ENCODE measurements at regions not wholly inside any gene's neighbourhood (a gene's known extent, or its start where the extent isn't known, plus 50 kb on each side); places are given as distances from the start of the nearest gene placed in this dataset.
"Not testable (repeated sequence)": the region's sequence is repeated elsewhere in the genome, so short reads cannot be mapped to it uniquely, and the experiment has no call there.

DNA sequence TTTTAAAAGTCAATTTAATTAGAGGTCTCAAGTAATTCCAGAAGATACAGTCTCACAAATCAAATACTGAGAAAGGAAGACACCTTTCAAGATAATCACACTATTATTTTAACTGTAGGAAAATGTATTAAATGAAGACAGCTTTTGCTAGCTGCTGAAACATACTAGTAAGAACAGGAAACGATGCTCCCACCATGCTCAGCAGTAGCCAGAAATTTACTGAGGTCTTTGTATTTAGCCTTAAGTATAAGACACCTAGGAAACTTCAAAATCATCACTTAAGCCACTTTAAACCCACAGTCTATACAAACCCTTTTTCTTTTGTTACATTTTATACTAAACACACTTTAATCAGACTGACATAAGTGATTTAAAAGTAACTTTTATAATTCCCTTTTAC is 72.7 kb upstream of the NPIPB12 start:
- H3K27me3 ChIP-seq (ENCODE audit: insufficient read depth, low read length); H2BK12ac ChIP-seq (ENCODE audit: low read length); H3K4me3 ChIP-seq (ENCODE audit: low read depth, low read length); H4K12ac ChIP-seq (ENCODE audit: low read depth, low read length); H3K9ac ChIP-seq (ENCODE audit: low read length); H3K27ac ChIP-seq (ENCODE audit: low read depth, low read length); H4K91ac ChIP-seq (ENCODE audit: low read depth, low read length); H3K14ac ChIP-seq (ENCODE audit: low read length); H2BK5ac ChIP-seq (ENCODE audit: low read depth, low read length, poor library complexity); H4K8ac ChIP-seq (ENCODE audit: low read depth, low read length); H2BK120ac ChIP-seq (ENCODE audit: insufficient read depth, low read length, poor library complexity); H3K36me3 ChIP-seq (ENCODE audit: control insufficient read depth in 1 of 2, insufficient read depth in 2 of 2, low read length in 2 of 2); H3K4ac ChIP-seq (ENCODE audit: low read depth, low read length); DNase-seq; H3K79me2 ChIP-seq (ENCODE audit: control insufficient read depth, insufficient read depth, low read length, poor library complexity); H3K23ac ChIP-seq (ENCODE audit: low read length); H3K79me1 ChIP-seq (ENCODE audit: low read length); H3K4me2 ChIP-seq (ENCODE audit: low read length); H2AFZ ChIP-seq (ENCODE audit: insufficient read depth, low read length, poor library complexity); H3K4me1 ChIP-seq (ENCODE audit: control insufficient read depth in 1 of 2, insufficient read depth in 2 of 2, low read length in 2 of 2); H3K9me3 ChIP-seq (ENCODE audit: insufficient read depth, low read depth, low read length); H2AK5ac ChIP-seq (ENCODE audit: low read length); H3K18ac ChIP-seq (ENCODE audit: low read length): not testable (repeated sequence)
- WGBS (ENCODE audit: extremely low coverage, insufficient coverage, insufficient read length): no CpG with 5 or more reads among the region's 1 CpG

DNA sequence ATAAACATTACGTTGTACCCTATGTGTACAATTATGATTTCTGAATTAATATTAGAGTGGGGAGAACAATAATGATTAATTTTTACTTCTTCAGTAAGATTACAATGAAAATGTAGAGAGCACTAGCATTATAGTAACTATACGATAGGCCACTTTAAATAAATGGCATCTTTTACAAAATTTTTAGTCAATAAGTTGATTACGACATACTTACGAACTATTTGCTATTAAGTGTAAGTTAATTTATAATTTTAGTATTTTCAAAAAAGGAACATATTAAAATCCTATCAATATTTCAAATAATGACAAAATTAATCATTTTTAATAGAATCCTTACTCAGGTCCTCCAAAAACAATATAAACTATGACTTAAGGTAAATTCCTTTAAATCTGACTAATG is 75.6 kb upstream of the NPIPB12 start:
- not testable (repeated sequence) for H3K14ac ChIP-seq (ENCODE audit: low read length); H3K79me2 ChIP-seq (ENCODE audit: control insufficient read depth, insufficient read depth, low read length, poor library complexity); H3K36me3 ChIP-seq (ENCODE audit: control insufficient read depth in 1 of 2, insufficient read depth in 2 of 2, low read length in 2 of 2); H3K9me3 ChIP-seq (ENCODE audit: insufficient read depth, low read depth, low read length); H3K79me1 ChIP-seq (ENCODE audit: low read length); H2BK12ac ChIP-seq (ENCODE audit: low read length); H4K12ac ChIP-seq (ENCODE audit: low read depth, low read length); H3K9ac ChIP-seq (ENCODE audit: low read length); DNase-seq; H2BK5ac ChIP-seq (ENCODE audit: low read depth, low read length, poor library complexity); H2AFZ ChIP-seq (ENCODE audit: insufficient read depth, low read length, poor library complexity); H2AK5ac ChIP-seq (ENCODE audit: low read length); H3K23ac ChIP-seq (ENCODE audit: low read length); H4K8ac ChIP-seq (ENCODE audit: low read depth, low read length); H4K91ac ChIP-seq (ENCODE audit: low read depth, low read length); H3K4me2 ChIP-seq (ENCODE audit: low read length); H3K27me3 ChIP-seq (ENCODE audit: insufficient read depth, low read length); H3K27ac ChIP-seq (ENCODE audit: low read depth, low read length); H3K18ac ChIP-seq (ENCODE audit: low read length); H3K4ac ChIP-seq (ENCODE audit: low read depth, low read length); H2BK120ac ChIP-seq (ENCODE audit: insufficient read depth, low read length, poor library complexity); H3K4me1 ChIP-seq (ENCODE audit: control insufficient read depth in 1 of 2, insufficient read depth in 2 of 2, low read length in 2 of 2); H3K4me3 ChIP-seq (ENCODE audit: low read depth, low read length)
- WGBS (ENCODE audit: extremely low coverage, insufficient coverage, insufficient read length): no CpG with 5 or more reads among the region's 4 CpGs

DNA sequence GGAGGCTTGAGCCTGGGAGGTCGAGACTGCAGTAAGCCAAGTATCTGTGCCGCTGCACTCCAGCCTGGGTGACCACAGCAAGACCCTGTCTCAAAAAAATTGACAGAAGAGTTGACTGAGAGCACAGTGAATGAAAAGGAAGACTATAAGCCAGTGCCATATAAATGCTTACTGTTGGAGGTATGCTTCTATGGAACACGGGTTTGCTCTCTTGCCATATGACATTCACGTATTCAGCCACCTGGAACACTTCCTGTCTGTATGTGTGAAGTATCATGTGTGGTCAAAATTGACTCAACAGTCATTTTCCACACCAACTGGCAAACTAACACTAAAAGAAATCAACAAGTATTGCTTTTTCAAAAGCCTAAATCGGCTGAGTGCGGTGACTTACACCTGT is 71.1 kb upstream of the SPN start:
- H2BK12ac ChIP-seq (ENCODE audit: low read length); H3K36me3 ChIP-seq (ENCODE audit: control insufficient read depth in 1 of 2, insufficient read depth in 2 of 2, low read length in 2 of 2); H3K79me1 ChIP-seq (ENCODE audit: low read length): not testable (repeated sequence)

DNA sequence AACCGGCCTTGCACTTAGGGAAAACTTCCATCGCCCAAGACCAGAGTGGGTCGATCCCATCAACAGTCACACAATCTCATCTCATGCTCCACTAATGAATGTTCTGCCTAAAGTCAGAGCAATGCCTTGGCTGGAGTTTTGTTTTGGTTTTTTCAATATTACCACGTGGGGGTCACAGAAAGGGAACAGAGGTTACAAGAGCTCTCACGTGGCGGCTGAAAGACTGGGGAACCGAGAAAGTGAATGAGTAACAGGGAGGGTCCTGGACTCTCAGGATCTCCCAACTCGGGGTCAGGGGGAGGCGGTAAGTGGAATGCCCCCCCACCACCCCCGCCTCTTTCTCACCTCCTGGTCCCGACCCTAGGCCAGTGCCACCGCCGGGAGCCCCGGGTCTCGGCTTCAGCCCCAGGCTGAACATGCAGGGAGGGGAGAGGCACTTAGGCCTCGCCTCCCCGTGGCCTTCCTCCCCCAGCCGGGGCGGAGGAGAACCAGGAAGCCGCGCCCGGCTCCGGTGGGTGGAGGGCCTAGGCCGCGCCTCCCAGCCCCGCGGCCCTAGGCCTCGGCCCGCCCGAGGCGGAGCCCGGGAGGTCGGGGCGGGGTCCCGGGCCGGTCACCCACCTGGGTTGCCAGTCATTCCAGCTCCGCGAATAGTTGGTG is 68.7 kb upstream of the SPN start:
- Histone ChIP-seq H3K27ac (ENCODE audit: low read depth, low read length) (peak overlapping the region; percentile 97), H3K4me3 (ENCODE audit: low read depth, low read length) (peak overlapping the region; percentile 80), H3K4me2 (ENCODE audit: low read length) (peak overlapping the region; percentile 62), H3K9ac (ENCODE audit: low read length) (peak overlapping the region; percentile 72), H3K4ac (ENCODE audit: low read depth, low read length) (peak overlapping the region; percentile 21)
- H3K4me1 ChIP-seq (ENCODE audit: control insufficient read depth in 1 of 2, insufficient read depth in 2 of 2, low read length in 2 of 2); H2AFZ ChIP-seq (ENCODE audit: insufficient read depth, low read length, poor library complexity); H3K79me2 ChIP-seq (ENCODE audit: control insufficient read depth, insufficient read depth, low read length, poor library complexity); H3K18ac ChIP-seq (ENCODE audit: low read length); H3K9me3 ChIP-seq (ENCODE audit: insufficient read depth, low read depth, low read length); H3K36me3 ChIP-seq (ENCODE audit: control insufficient read depth in 1 of 2, insufficient read depth in 2 of 2, low read length in 2 of 2); H3K79me1 ChIP-seq (ENCODE audit: low read length); H4K91ac ChIP-seq (ENCODE audit: low read depth, low read length); H2BK5ac ChIP-seq (ENCODE audit: low read depth, low read length, poor library complexity); H4K8ac ChIP-seq (ENCODE audit: low read depth, low read length); H3K14ac ChIP-seq (ENCODE audit: low read length); H3K23ac ChIP-seq (ENCODE audit: low read length); H2AK5ac ChIP-seq (ENCODE audit: low read length); H4K12ac ChIP-seq (ENCODE audit: low read depth, low read length); H2BK12ac ChIP-seq (ENCODE audit: low read length); H3K27me3 ChIP-seq (ENCODE audit: insufficient read depth, low read length); H2BK120ac ChIP-seq (ENCODE audit: insufficient read depth, low read length, poor library complexity): not testable (repeated sequence)
- peak in 1 of 2 donors; percentile 55 for DNase-seq
- no CpG with 5 or more reads among the region's 38 CpGs for WGBS (ENCODE audit: extremely low coverage, insufficient coverage, insufficient read length)

More for the DNA sequence above, 71.1 kb upstream of the SPN start:
- not testable (repeated sequence) for H3K18ac ChIP-seq (ENCODE audit: low read length); H3K27me3 ChIP-seq (ENCODE audit: insufficient read depth, low read length); H2BK5ac ChIP-seq (ENCODE audit: low read depth, low read length, poor library complexity); H3K4me2 ChIP-seq (ENCODE audit: low read length); H3K27ac ChIP-seq (ENCODE audit: low read depth, low read length); H3K4me3 ChIP-seq (ENCODE audit: low read depth, low read length); H3K9ac ChIP-seq (ENCODE audit: low read length); H3K4me1 ChIP-seq (ENCODE audit: control insufficient read depth in 1 of 2, insufficient read depth in 2 of 2, low read length in 2 of 2); H3K14ac ChIP-seq (ENCODE audit: low read length); DNase-seq; H2AFZ ChIP-seq (ENCODE audit: insufficient read depth, low read length, poor library complexity); H4K8ac ChIP-seq (ENCODE audit: low read depth, low read length); H3K23ac ChIP-seq (ENCODE audit: low read length); H2AK5ac ChIP-seq (ENCODE audit: low read length); H3K9me3 ChIP-seq (ENCODE audit: insufficient read depth, low read depth, low read length); H4K91ac ChIP-seq (ENCODE audit: low read depth, low read length); H3K79me2 ChIP-seq (ENCODE audit: control insufficient read depth, insufficient read depth, low read length, poor library complexity); H2BK120ac ChIP-seq (ENCODE audit: insufficient read depth, low read length, poor library complexity); H4K12ac ChIP-seq (ENCODE audit: low read depth, low read length)
- peak overlapping the region; percentile 36 for H3K4ac ChIP-seq (ENCODE audit: low read depth, low read length)
- WGBS (ENCODE audit: extremely low coverage, insufficient coverage, insufficient read length): no CpG with 5 or more reads among the region's 6 CpGs

Measured in trophoblast cell (in vitro differentiated cells and primary cell).